IMR-90 (cell line): ENCODE measurements at regions not wholly inside any gene's neighbourhood (a gene's known extent, or its start where the extent isn't known, plus 50 kb on each side); places are given as distances from the start of the nearest gene placed in this dataset.

Experiments used
- ATAC-seq: fragments of 200-7000 bp; cut with Tn5 transposase; 2 replicates; pipeline ENCODE4 v1.9.1; 2020; ENCODE audit warnings: low read depth, mild to moderate bottlenecking, moderate library complexity
- BruUV-seq: library from RNA; stranded (reverse); fragments of 400-500 nt; replicated peaks from 2 replicates; lab custom pipeline; 2021; lab: Mats Ljungman, UMichigan
- CTCF ChIA-PET: fragments of 300-600 bp; formaldehyde crosslinking; extraction: SDS; loops from one replicate; lab custom pipeline; 2021; ENCODE audit warnings: antibody characterized with exemption; lab: Yijun Ruan, JAX
- POLR2A ChIA-PET: fragments of 300-600 bp; sonication (Branson Sonifier 250); formaldehyde crosslinking; loops from one replicate; lab custom pipeline; 2022; ENCODE audit warnings: antibody characterized with exemption; ENCODE audit not compliant: unreplicated experiment; lab: Charles Lee
- DNase-seq: peaks from one replicate; pipeline ENCODE4 v3.0.0; 2013
- H2AFZ ChIP-seq: replicated peaks from 2 replicates; pipeline ENCODE3; 2013; ENCODE audit warnings: low read length, mild to moderate bottlenecking; ENCODE audit not compliant: poor library complexity
- H2AK5ac ChIP-seq: 2 replicates; pipeline ENCODE4 v1.6.1; 2013; ENCODE audit warnings: low read depth, low read length, inconsistent platforms
- H2AK9ac ChIP-seq: replicated peaks from 2 replicates; pipeline ENCODE3; 2013; ENCODE audit warnings: mild to moderate bottlenecking, low read depth, low read length, moderate library complexity; ENCODE audit not compliant: poor library complexity
- H2BK120ac ChIP-seq: 2 replicates; pipeline ENCODE4 v1.6.1; 2013; ENCODE audit warnings: low read depth, low read length, inconsistent platforms
- H2BK15ac ChIP-seq: 3 replicates; pipeline ENCODE4 v1.6.1; 2013; ENCODE audit warnings: low read depth, low read length, inconsistent platforms
- H2BK20ac ChIP-seq: 2 replicates; pipeline ENCODE4 v1.6.1; 2013; ENCODE audit warnings: low read depth, mild to moderate bottlenecking, inconsistent platforms, low read length, moderate library complexity
- H2BK5ac ChIP-seq: 2 replicates; pipeline ENCODE4 v1.6.1; 2013; ENCODE audit warnings: mild to moderate bottlenecking, low read depth, low read length, inconsistent platforms; ENCODE audit not compliant: poor library complexity, severe bottlenecking
- H3K14ac ChIP-seq: replicated peaks from 2 replicates; pipeline ENCODE4 v1.6.1; 2013; ENCODE audit warnings: low read depth, low read length, inconsistent platforms
- H3K18ac ChIP-seq: 2 replicates; pipeline ENCODE4 v1.6.1; 2013; ENCODE audit warnings: low read depth, low read length, control low read depth
- H3K23ac ChIP-seq: 2 replicates; pipeline ENCODE4 v1.6.1; 2013; ENCODE audit warnings: low read depth, low read length, inconsistent platforms
- H3K27ac ChIP-seq: 2 replicates; pipeline ENCODE4 v1.5.1; 2013; ENCODE audit warnings: mild to moderate bottlenecking, control low read depth, low read length; ENCODE audit not compliant: insufficient read depth
- H3K27me3 ChIP-seq: 2 replicates; pipeline ENCODE4 v1.6.1; 2013; ENCODE audit warnings: low read length; ENCODE audit not compliant: control insufficient read depth, insufficient read depth
- H3K36me3 ChIP-seq: 2 replicates; pipeline ENCODE4 v1.6.1; 2013; ENCODE audit warnings: low read length, mixed read lengths; ENCODE audit not compliant: control insufficient read depth, insufficient read depth
- H3K4ac ChIP-seq: 2 replicates; pipeline ENCODE4 v1.6.1; 2013; ENCODE audit warnings: low read depth, low read length, inconsistent platforms
- H3K4me1 ChIP-seq: 2 replicates; pipeline ENCODE4 v1.6.1; 2013; ENCODE audit warnings: low read length, mixed read lengths; ENCODE audit not compliant: control insufficient read depth, insufficient read depth
- H3K4me2 ChIP-seq: 2 replicates; pipeline ENCODE4 v1.6.1; 2013; ENCODE audit warnings: low read depth, mild to moderate bottlenecking, control low read depth, low read length, moderate library complexity
- H3K4me3 ChIP-seq: 2 replicates; pipeline ENCODE4 v1.5.1; 2013; ENCODE audit warnings: low read depth, mild to moderate bottlenecking, control low read depth, low read length, moderate library complexity; ENCODE audit not compliant: insufficient read depth
- H3K56ac ChIP-seq: 2 replicates; pipeline ENCODE4 v1.6.1; 2013; ENCODE audit warnings: low read length, inconsistent platforms; ENCODE audit not compliant: insufficient read depth; ENCODE audit errors: extremely low read depth
- H3K79me1 ChIP-seq, 2 experiments: 2 replicates each; pipeline ENCODE4 v1.6.1; 2013; ENCODE audit warnings: low read length in 2 of 2, inconsistent platforms in 1 of 2, low read depth in 1 of 2
- H3K9ac ChIP-seq: 2 replicates; pipeline ENCODE4 v1.6.1; 2013; ENCODE audit warnings: low read depth, low read length, control low read depth
- H3K9me1 ChIP-seq: 2 replicates; pipeline ENCODE4 v1.6.1; 2013; ENCODE audit warnings: low read length, inconsistent platforms; ENCODE audit not compliant: insufficient read depth
- H3K9me3 ChIP-seq: 2 replicates; pipeline ENCODE4 v1.6.1; 2013; ENCODE audit warnings: low read length; ENCODE audit not compliant: control insufficient read depth, insufficient read depth
- H4K20me1 ChIP-seq: 2 replicates; pipeline ENCODE4 v1.6.1; 2013; ENCODE audit warnings: low read length, inconsistent platforms; ENCODE audit not compliant: insufficient read depth
- H4K5ac ChIP-seq: 2 replicates; pipeline ENCODE4 v1.6.1; 2013; ENCODE audit warnings: mild to moderate bottlenecking, low read depth, low read length, control low read depth
- H4K8ac ChIP-seq, 2 experiments: 2 replicates each; pipeline ENCODE4 v1.6.1; 2013; ENCODE audit warnings: low read depth in 2 of 2, low read length in 2 of 2, control low read depth in 1 of 2, inconsistent platforms in 1 of 2
- H4K91ac ChIP-seq: 2 replicates; pipeline ENCODE4 v1.6.1; 2013; ENCODE audit warnings: low read depth, low read length, inconsistent platforms; ENCODE audit not compliant: insufficient read depth
- MXI1 ChIP-seq: IDR thresholded peaks from 2 replicates; pipeline ENCODE4 v1.6.1; 2012; ENCODE audit warnings: low read depth, mild to moderate bottlenecking, low read length, moderate library complexity, borderline replicate concordance
- WGBS, 2 experiments: methylation state at CpG; one replicate each; pipeline versions ENCODE4 v1.1.5 to v1.1.7; 2013; ENCODE audit warnings: missing lambda C conversion rate in 2 of 2; ENCODE audit not compliant: insufficient read length in 1 of 2; ENCODE audit errors: extremely low coverage in 2 of 2; 5-methylcytosine and 5-hydroxymethylcytosine counted together
- dilution Hi-C: fragments of 300-500 bp; cut with HindIII; formaldehyde crosslinking; loops from one replicate; pipeline ENCODE4 v1.14.3; 2018; ENCODE audit warnings: low sequenced_read_pairs; ENCODE audit not compliant: unreplicated experiment
- in situ Hi-C: fragments of 300-500 bp; cut with MboI; formaldehyde crosslinking; loops from 3 replicates; pipeline ENCODE4 v1.14.3; 2019; ENCODE audit warnings: low sequenced_read_pairs, inconsistent platforms, mixed read lengths
- intact Hi-C: fragments of 100-400 bp; cut with micrococcal nuclease; formaldehyde crosslinking; loops from 2 replicates; pipeline ENCODE4 v1.10.0; 2022

DNA sequence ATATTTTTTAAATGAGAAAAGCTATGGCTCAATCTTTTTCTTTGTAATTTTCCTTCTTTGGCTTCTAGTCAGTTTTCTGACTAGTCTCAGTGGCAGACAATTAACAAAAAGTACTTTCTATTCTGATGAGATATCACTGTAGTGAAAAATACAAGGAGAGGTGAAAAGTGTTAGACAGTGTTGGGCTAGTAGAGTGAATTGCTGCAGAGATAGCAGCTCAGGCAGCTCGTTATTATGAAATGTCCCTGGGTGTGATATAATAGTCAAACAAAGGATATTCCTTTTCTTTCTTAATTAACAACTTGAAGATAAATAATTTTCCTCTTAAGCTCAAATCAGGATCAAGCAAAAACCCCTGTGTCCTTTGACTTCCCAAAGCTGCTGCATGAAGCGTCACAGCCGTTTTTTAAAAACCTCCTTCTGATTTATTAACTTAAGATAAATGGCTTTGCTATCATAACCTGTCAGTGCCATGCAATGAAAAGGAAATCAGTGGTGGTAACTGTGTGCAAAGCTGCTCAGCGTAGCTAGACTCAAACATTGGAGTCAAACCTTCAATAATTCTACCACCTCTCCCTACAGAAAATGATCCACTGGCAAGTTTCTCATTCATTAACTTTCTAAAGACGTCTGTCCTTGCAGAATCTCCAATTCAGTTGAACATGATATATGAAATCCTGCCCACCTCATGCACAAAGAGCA, 646.6 kb upstream of the PTBP2 start:
- Histone ChIP-seq H4K91ac (no peak overlapping the region), H3K27ac (no peak overlapping the region), H2AK5ac (no peak overlapping the region), H4K20me1 (no peaks in the 10 kb centered on the region), H3K4me1 (no peaks in the 10 kb centered on the region), H3K36me3 (no peaks in the 10 kb centered on the region), H3K4me3 (no peak overlapping the region), H3K9me1 (no peaks in the 10 kb centered on the region), H2BK5ac (no peak overlapping the region), H3K9ac (no peak overlapping the region), H2BK120ac (no peak overlapping the region), H2AK9ac (no peak overlapping the region), H3K4me2 (no peak overlapping the region), H3K27me3 (no peaks in the 10 kb centered on the region), H3K56ac (no peak overlapping the region), H3K18ac (no peak overlapping the region), H2BK15ac (no peak overlapping the region), H2BK20ac (no peak overlapping the region), H4K5ac (no peak overlapping the region), H3K9me3 (no peaks in the 10 kb centered on the region), H3K79me1 (no peaks in the 10 kb centered on the region), H3K23ac (no peak overlapping the region), H2AFZ (no peak overlapping the region), H3K14ac (no peak overlapping the region), H3K4ac (no peak overlapping the region), H4K8ac (no peak overlapping the region)
- intact Hi-C loops (no loop called here), in situ Hi-C loops (no loop called here), dilution Hi-C loops (no loop called here)
- ChIA-PET CTCF (no interaction called here), POLR2A (no interaction called here)
- ATAC-seq (no peak), DNase-seq (no peak)
- TF ChIP-seq MXI1 = no peak
- WGBS, 2 experiments = no CpG with 5 or more reads among the region's 5 CpGs
- no TSS peak for BruUV-seq
